T follicular helper cell (primary cell): ENCODE measurements at regions not wholly inside any gene's neighbourhood (a gene's known extent, or its start where the extent isn't known, plus 50 kb on each side); places are given as distances from the start of the nearest gene placed in this dataset.

Source experiments
- DNase-seq: peaks from one replicate; pipeline ENCODE4 v3.0.0-alpha.2; 2020; ENCODE audit warnings: low read depth

GRCh38 chr6:119602215-119603178 is 252.9 kb upstream of the MAN1A1 start:
- no peak for DNase-seq

- no peak for DNase-seq
Measured at GRCh38 chr6:119598883-119599282, 249.3 kb upstream of the MAN1A1 start.

DNA sequence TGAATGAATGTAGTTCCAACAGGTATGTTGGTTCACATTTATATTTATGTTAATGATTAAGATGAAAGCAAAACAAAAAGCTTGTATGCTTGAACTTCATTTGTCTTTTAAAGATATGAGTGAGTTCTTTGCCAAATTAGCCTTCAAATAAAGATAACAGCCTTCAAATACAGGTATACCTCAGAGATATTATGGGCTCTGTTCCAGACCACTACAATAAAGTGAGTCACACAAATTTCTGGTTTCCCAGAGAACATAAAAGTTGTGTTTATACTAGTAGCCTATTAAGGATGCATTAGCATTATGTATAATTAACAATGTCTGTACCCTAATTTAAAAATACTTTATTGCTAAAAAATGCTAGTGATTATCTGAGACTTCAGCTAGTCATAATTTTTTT is 245.3 kb upstream of the MAN1A1 start:
- no peak for DNase-seq

DNA sequence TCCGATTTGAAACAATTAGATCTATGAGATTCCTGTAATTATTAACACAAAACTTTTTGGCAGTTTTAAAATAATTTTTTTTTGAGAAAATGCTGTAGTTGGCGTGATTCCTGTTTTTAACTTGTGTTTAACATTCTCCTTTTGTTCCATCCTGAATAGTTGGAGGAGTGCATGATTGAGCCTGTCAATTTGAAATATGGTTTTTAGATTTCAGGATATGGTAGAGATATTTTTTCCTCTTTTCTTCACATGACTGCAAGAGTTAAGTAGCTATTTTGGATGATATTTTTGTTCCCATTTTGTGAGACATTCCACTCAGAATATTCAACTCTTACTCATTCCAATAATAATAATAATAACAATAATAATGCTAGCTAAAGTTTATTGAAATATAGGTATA is 241.7 kb upstream of the MAN1A1 start:
- DNase-seq, result no peak

GRCh38 chr6:119590066-119590465 is 240.5 kb upstream of the MAN1A1 start:
- DNase-seq, result no peak

DNA sequence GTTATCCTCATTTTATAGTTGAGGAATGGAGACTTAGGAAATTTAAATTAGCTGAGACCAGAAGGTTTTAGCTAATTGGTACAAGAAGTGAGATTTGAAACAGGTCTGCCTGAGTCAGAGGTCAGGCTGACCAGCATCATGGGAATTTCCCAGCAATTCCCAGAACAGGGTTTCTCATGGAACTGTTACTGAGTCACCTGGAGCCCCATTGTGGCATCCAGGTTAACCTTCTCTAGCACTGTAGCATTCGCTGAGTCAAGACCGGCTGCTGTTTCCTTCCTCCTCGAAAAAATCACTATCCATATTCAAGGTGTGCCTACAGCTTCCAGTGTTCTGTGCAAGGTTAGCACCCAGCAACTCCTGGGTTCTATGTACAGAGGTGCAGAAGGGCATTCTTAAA is 238.0 kb upstream of the MAN1A1 start:
- no peak for DNase-seq

- DNase-seq, result no peak
Measured at GRCh38 chr6:119586250-119586882, 236.8 kb upstream of the MAN1A1 start.

- no peak for DNase-seq
Measured at GRCh38 chr6:119584088-119584487, 234.5 kb upstream of the MAN1A1 start.

GRCh38 chr6:119581220-119581619 is 231.7 kb upstream of the MAN1A1 start:
- DNase-seq, result no peak

DNA sequence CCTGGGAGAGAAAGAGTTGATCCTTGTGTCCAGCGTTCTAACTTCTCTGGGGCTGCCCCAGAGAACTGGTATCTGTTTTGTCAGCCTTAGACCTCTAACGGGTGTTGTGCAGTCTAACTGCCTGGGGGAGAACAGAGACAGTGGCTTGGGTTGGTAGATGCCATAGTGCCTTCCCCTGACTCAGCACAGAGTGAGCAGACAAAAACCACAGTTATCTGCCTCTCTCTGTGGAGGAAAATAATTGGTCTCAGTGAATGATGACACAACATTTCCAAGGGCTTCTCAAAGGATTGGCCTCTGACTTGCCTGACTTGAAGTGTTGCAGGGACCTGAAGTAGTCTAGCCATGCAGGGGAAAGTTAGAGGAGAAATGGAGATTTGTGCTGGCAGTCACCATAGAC is 226.2 kb upstream of the MAN1A1 start:
- DNase-seq, result no peak

GRCh38 chr6:119568580-119568979 is 219.0 kb upstream of the MAN1A1 start:
- DNase-seq, result no peak

- DNase-seq, result no peak
Measured at GRCh38 chr6:119566546-119567260, 217.1 kb upstream of the MAN1A1 start.

GRCh38 chr6:119565893-119566292 is 216.3 kb upstream of the MAN1A1 start:
- no peak for DNase-seq

DNA sequence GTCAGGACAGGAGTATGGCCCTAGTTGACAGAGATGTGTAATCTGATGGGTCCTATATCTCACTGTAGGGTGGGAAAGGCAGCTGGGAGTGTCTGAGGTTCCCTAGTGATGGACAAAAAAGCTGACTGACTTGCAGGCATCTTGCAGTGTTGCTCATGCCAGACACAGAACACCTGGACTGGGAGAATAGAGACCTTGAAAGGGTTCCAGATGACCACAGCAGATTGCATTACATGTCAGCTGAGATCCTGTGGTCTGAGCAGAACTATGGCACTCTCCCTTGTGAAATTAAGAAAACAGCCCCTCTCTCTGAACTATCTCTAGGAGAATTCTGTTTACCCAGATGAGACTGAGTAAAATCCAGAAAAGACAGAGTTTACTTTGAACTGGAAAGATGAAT is 212.6 kb upstream of the MAN1A1 start:
- DNase-seq, result no peak

DNA sequence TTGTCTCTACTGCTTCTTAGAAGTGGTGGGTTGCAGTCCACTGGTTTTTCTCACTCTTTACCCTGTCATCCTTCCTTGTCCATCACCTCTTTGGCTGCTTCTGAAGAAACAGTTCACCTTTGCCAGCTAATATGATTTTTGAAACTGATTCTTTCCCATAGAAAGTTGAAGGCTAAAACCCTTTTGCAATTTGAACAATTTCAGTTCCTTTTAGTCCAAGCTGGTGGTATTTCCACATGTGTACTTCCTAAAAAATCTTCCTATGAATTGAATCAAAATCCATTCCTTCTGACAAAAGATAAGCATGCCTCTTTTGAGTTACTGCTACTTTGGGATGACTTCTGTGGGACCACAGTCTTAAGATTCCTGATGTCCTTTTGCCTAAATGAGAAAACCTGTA is 210.0 kb upstream of the MAN1A1 start:
- no peak for DNase-seq

GRCh38 chr6:119557239-119557638 is 207.7 kb upstream of the MAN1A1 start:
- DNase-seq, result no peak

DNA sequence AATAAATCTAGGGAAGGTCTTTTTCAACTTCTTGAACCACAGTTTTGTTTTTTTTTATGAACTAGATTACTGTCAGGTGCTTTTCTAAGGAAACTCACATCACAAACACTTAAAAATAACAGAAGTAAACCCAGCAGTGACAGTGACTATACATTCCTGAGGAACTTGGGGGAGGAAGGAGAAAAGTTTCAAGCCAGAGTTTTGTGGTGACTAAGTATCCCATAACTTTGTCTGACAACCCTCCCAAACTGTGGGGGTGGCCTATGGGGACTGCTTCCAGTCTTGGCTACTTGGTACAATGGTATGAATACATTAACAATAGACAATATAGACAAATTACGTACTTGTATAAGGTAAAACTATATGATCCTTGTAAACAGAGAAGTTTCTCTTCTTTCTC is 202.5 kb upstream of the MAN1A1 start:
- no peak for DNase-seq

- DNase-seq, result no peak
Measured at GRCh38 chr6:119547024-119547423, 197.5 kb upstream of the MAN1A1 start.

DNA sequence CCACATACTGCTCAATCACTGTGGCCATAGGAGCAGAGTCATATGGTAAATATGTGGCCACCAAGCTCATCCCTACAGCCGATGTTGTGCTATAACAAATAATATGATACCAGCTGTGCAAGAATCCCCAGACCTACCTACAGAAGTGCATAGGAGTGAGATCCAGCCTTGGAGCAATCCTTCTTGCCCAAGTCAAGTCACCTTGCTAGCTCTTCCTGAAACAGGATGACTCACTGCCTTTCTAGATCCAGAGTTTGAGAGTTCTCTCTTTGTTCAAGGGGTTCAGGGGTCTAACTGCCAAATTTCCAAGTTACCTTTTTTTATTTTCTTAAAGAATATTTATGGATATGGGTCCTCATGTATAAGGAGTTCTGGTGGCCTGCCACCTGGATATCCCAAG is 195.7 kb upstream of the MAN1A1 start:
- no peak for DNase-seq

- DNase-seq, result no peak
Measured at GRCh38 chr6:119544325-119545175, 195.0 kb upstream of the MAN1A1 start.

GRCh38 chr6:119543332-119543731 is 193.8 kb upstream of the MAN1A1 start:
- no peak for DNase-seq

GRCh38 chr6:119542037-119542436 is 192.5 kb upstream of the MAN1A1 start:
- no peak for DNase-seq
